ENCODE measurements at regions not wholly inside any gene's neighbourhood (a gene's known extent, or its start where the extent isn't known, plus 50 kb on each side); places are given as distances from the start of the nearest gene placed in this dataset.

- DNase-seq (ENCODE audit: low read depth) = no peak
Observed at GRCh38 chr7:25361387-25361786, 133.1 kb upstream of the NPVF start.

GRCh38 chr7:25361863-25362262 is 133.6 kb upstream of the NPVF start:
- DNase-seq (ENCODE audit: low read depth) = no peak

GRCh38 chr7:25368599-25369201 is 140.4 kb upstream of the NPVF start:
- no peak for DNase-seq (ENCODE audit: low read depth)

GRCh38 chr7:25369786-25370185 is 141.5 kb upstream of the NPVF start:
- DNase-seq (ENCODE audit: low read depth) = no peak

GRCh38 chr7:25371972-25372371 is 143.7 kb upstream of the NPVF start:
- no peak for DNase-seq (ENCODE audit: low read depth)

GRCh38 chr7:25375805-25376600 is 147.7 kb upstream of the NPVF start:
- no peak for DNase-seq (ENCODE audit: low read depth)

- DNase-seq (ENCODE audit: low read depth) = no peak
Observed at GRCh38 chr7:25379351-25380300, 151.3 kb upstream of the NPVF start.

- DNase-seq (ENCODE audit: low read depth) = no peak
Observed at GRCh38 chr7:25381818-25382589, 153.7 kb upstream of the NPVF start.

GRCh38 chr7:25382869-25383268 is 154.6 kb upstream of the NPVF start:
- DNase-seq (ENCODE audit: low read depth) = no peak

GRCh38 chr7:25383402-25383801 is 155.1 kb upstream of the NPVF start:
- DNase-seq (ENCODE audit: low read depth) = no peak

- DNase-seq (ENCODE audit: low read depth) = no peak
Observed at GRCh38 chr7:25384788-25385505, 156.7 kb upstream of the NPVF start.

GRCh38 chr7:25385506-25386136 is 157.3 kb upstream of the NPVF start:
- no peak for DNase-seq (ENCODE audit: low read depth)

GRCh38 chr7:25386311-25386744 is 158.0 kb upstream of the NPVF start:
- no peak for DNase-seq (ENCODE audit: low read depth)

- no peak for DNase-seq (ENCODE audit: low read depth)
Observed at GRCh38 chr7:25388681-25389080, 160.4 kb upstream of the NPVF start.

GRCh38 chr7:25389489-25390106 is 161.3 kb upstream of the NPVF start:
- DNase-seq (ENCODE audit: low read depth) = no peak

- DNase-seq (ENCODE audit: low read depth) = no peak
Observed at GRCh38 chr7:25391295-25391861, 163.1 kb upstream of the NPVF start.

- DNase-seq (ENCODE audit: low read depth) = no peak
Observed at GRCh38 chr7:25391961-25392587, 163.8 kb upstream of the NPVF start.

- no peak for DNase-seq (ENCODE audit: low read depth)
Observed at GRCh38 chr7:25392588-25393338, 164.5 kb upstream of the NPVF start.

GRCh38 chr7:25395976-25396375 is 167.7 kb upstream of the NPVF start:
- DNase-seq (ENCODE audit: low read depth) = no peak
